GM12878 (cell line): ENCODE measurements at regions not wholly inside any gene's neighbourhood (a gene's known extent, or its start where the extent isn't known, plus 50 kb on each side); places are given as distances from the start of the nearest gene placed in this dataset.

Source experiments
- ATAC-seq: fragments of 200-7000 bp; cut with Tn5 transposase; 3 replicates; pipeline ENCODE4 v1.9.1; 2020; ENCODE audit warnings: mild to moderate bottlenecking, moderate library complexity
- BruUV-seq: library from RNA; stranded (reverse); fragments of 400-500 nt; replicated peaks from 2 replicates; lab custom pipeline; 2021; lab: Mats Ljungman, UMichigan
- CTCF ChIA-PET: fragments of 300-600 bp; sonication (Branson Sonifier 250); formaldehyde crosslinking; extraction: SDS; loops from one replicate; lab custom pipeline; 2021; ENCODE audit warnings: inconsistent platforms; lab: Yijun Ruan, JAX
- POLR2A ChIA-PET: fragments of 350-600 bp; formaldehyde crosslinking; extraction: SDS; loops from one replicate; lab custom pipeline; 2021; ENCODE audit warnings: inconsistent platforms; lab: Charles Lee
- RAD21 ChIA-PET: fragments of 300-600 bp; sonication (Branson Sonifier 250); formaldehyde crosslinking; loops from one replicate; lab custom pipeline; 2023; ENCODE audit warnings: antibody characterized with exemption; ENCODE audit not compliant: unreplicated experiment; lab: Charles Lee
- SMC1A ChIA-PET: fragments of 300-600 bp; sonication (Branson Sonifier 250); formaldehyde crosslinking; loops from one replicate; lab custom pipeline; 2023; ENCODE audit not compliant: unreplicated experiment, uncharacterized antibody; lab: Charles Lee
- DNase-seq: peaks from one replicate; pipeline ENCODE4 v3.0.0-alpha.2; 2011; ENCODE audit warnings: low read depth, low spot score
- FAIRE-seq: peaks from 3 replicates; lab custom pipeline; 2011; peaks lifted over from hg19 to GRCh38; lab: Jason Lieb, UNC
- H2AFZ ChIP-seq: 2 replicates; pipeline ENCODE4 v1.6.0; 2011; ENCODE audit warnings: low read depth, low read length, control low read depth; ENCODE audit not compliant: control insufficient read depth
- H3K27ac ChIP-seq: 2 replicates; pipeline ENCODE4 v1.5.1; 2011; ENCODE audit warnings: control low read depth; ENCODE audit not compliant: control insufficient read depth, insufficient read depth
- H3K27me3 ChIP-seq, 2 experiments: replicated peaks in 1 of 2; 2 replicates each; pipeline versions ENCODE4 v1.6.0 to v1.6.1; 2011; ENCODE audit warnings: low read length in 1 of 2; ENCODE audit not compliant: control insufficient read depth in 2 of 2, insufficient read depth in 2 of 2
- H3K36me3 ChIP-seq, 2 experiments: 2 replicates each; pipeline ENCODE4 v1.5.1; 2011; ENCODE audit warnings: low read length in 1 of 2; ENCODE audit not compliant: control insufficient read depth in 2 of 2, insufficient read depth in 2 of 2
- H3K4me1 ChIP-seq: 2 replicates; pipeline ENCODE4 v1.6.1; 2011; ENCODE audit warnings: mild to moderate bottlenecking, low read length, moderate library complexity, mixed read lengths; ENCODE audit not compliant: control insufficient read depth, insufficient read depth
- H3K4me2 ChIP-seq: 2 replicates; pipeline ENCODE4 v1.6.0; 2011; ENCODE audit warnings: control low read depth; ENCODE audit not compliant: control insufficient read depth, insufficient read depth
- H3K4me3 ChIP-seq: fragments of 200-600 bp; sonication (generic); 2 replicates; pipeline ENCODE4 v1.5.1; 2016
- H3K79me2 ChIP-seq: 2 replicates; pipeline ENCODE4 v1.6.0; 2011; ENCODE audit warnings: low read length; ENCODE audit not compliant: control insufficient read depth, insufficient read depth
- H3K9ac ChIP-seq: 2 replicates; pipeline ENCODE4 v1.8.0; 2011; ENCODE audit warnings: low read length, control low read depth, mixed read lengths; ENCODE audit not compliant: control insufficient read depth, insufficient read depth
- H3K9me3 ChIP-seq: replicated peaks from 3 replicates; pipeline ENCODE4 v1.5.1; 2011; ENCODE audit warnings: mild to moderate bottlenecking, low read length; ENCODE audit not compliant: control insufficient read depth, insufficient read depth
- H4K20me1 ChIP-seq: 2 replicates; pipeline ENCODE4 v1.6.0; 2011; ENCODE audit not compliant: control insufficient read depth, insufficient read depth
- ASH2L ChIP-seq: fragments of 300-600, 200-600 bp; sonication (generic); IDR thresholded peaks from 2 replicates; pipeline ENCODE4 v1.6.1; 2017; ENCODE audit warnings: low read depth, mild to moderate bottlenecking, borderline replicate concordance
- ATF7 ChIP-seq: fragments of 450-650 bp; IDR thresholded peaks from 2 replicates; pipeline ENCODE4 v1.6.1; 2016; ENCODE audit warnings: low read depth, mild to moderate bottlenecking
- BHLHE40 ChIP-seq, 2 experiments: fragments of 450-650 bp in 1 of 2; IDR thresholded peaks; 2 replicates each; pipeline ENCODE4 v1.6.1; 2011 to 2017; ENCODE audit warnings: low read depth in 2 of 2, borderline replicate concordance in 1 of 2, improper control_type of control experiment in 1 of 2, low read length in 1 of 2, mild to moderate bottlenecking in 1 of 2
- EP300 ChIP-seq, 2 experiments: fragments of 150-350 bp in 1 of 2; IDR thresholded peaks; 2 replicates each; pipeline ENCODE4 v1.6.1; 2011 to 2012; ENCODE audit warnings: low read depth in 2 of 2, low read length in 2 of 2, borderline replicate concordance in 1 of 2, improper control_type of control experiment in 1 of 2, inconsistent platforms in 1 of 2; ENCODE audit not compliant: control insufficient read depth in 1 of 2
- ESRRA ChIP-seq: IDR thresholded peaks from 2 replicates; pipeline ENCODE4 v1.6.1; 2012; ENCODE audit warnings: mild to moderate bottlenecking, low read length, improper control_type of control experiment
- LARP7 ChIP-seq: fragments of 450-650 bp; IDR thresholded peaks from 2 replicates; pipeline ENCODE4 v1.6.1; 2017; ENCODE audit warnings: mild to moderate bottlenecking
- NFYB ChIP-seq: IDR thresholded peaks from 2 replicates; pipeline ENCODE4 v1.6.1; 2011; ENCODE audit warnings: low read depth, mild to moderate bottlenecking, low read length, improper control_type of control experiment, moderate library complexity; ENCODE audit not compliant: insufficient read depth
- PRDM15 ChIP-seq: fragments of 450-650 bp; formaldehyde crosslinking; IDR thresholded peaks from 2 replicates; pipeline ENCODE4 v1.4.0; 2020; ENCODE audit warnings: mild to moderate bottlenecking, moderate library complexity
- RB1 ChIP-seq: fragments of 450-650 bp; formaldehyde crosslinking; IDR thresholded peaks from 2 replicates; pipeline ENCODE4 v1.6.1; 2017; ENCODE audit warnings: mild to moderate bottlenecking, borderline replicate concordance
- SMARCA5 ChIP-seq: fragments of 450-650 bp; IDR thresholded peaks from 2 replicates; pipeline ENCODE4 v1.6.1; 2017; ENCODE audit warnings: mild to moderate bottlenecking
- SMC3 ChIP-seq: IDR thresholded peaks from 2 replicates; pipeline ENCODE4 v1.6.1; 2011; ENCODE audit warnings: low read length, improper control_type of control experiment, borderline replicate concordance
- WGBS: methylation state at CpG from one replicate; pipeline ENCODE4 v1.1.6; 2016; ENCODE audit warnings: low lambda C conversion rate; ENCODE audit not compliant: insufficient replicate concordance, insufficient coverage; ENCODE audit errors: missing lambda C conversion rate; 5-methylcytosine and 5-hydroxymethylcytosine counted together
- in situ Hi-C: fragments of 300-500 bp; cut with MboI; formaldehyde crosslinking; loops from 9 replicates; pipeline ENCODE4 v1.14.3; 2018; ENCODE audit warnings: mixed read lengths
- intact Hi-C: fragments of 100-400 bp; cut with micrococcal nuclease; formaldehyde crosslinking; loops from one replicate; pipeline ENCODE4 v1.14.2; 2022; ENCODE audit not compliant: unreplicated experiment

DNA sequence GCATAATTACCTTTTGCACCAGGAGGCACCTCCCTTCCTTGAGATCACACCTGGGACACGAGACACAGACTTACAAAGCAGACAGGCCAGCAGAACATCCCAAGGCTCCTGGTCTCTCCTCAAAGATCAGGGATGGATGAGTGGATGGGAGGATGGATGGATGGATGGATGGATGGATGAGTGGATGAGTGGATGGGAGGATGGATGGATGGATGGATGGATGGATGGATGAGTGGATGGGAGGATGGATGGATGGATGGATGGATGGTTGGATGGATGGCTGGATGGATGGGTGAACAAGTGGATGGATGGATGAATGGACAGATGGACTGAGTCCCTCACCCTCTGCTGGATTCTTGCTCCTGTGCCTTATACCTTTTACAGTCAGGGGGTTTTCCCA is 364.0 kb downstream of the BCOR start:
- TF ChIP-seq ATF7, result no peak
- TF ChIP-seq, all 136 proteins: peak for 0

GRCh38 chrX:39734174-39734776 is 363.5 kb downstream of the BCOR start:
- H3K4me2 ChIP-seq, result no peak overlapping the region
- TF ChIP-seq SMARCA5 (no peak), ESRRA (no peak), BHLHE40 (IDR thresholded peaks at IDR 0.05; ENCODE audit: borderline replicate concordance in 1 of 2, low read depth in 2 of 2, low read length in 1 of 2) (no peak), ASH2L (no peak), RB1 (no peak), SMC3 (no peak), PRDM15 (CRISPR knock-in tag) (no peak), EP300 (IDR thresholded peaks at IDR 0.05; ENCODE audit: borderline replicate concordance in 1 of 2, control insufficient read depth in 1 of 2, low read depth in 2 of 2, low read length in 2 of 2) (no peak), LARP7 (no peak), NFYB (no peak)
- no peaks in the 10 kb centered on the region for H3K9me3 ChIP-seq
- H3K9ac ChIP-seq, result no peak overlapping the region
- H3K4me1 ChIP-seq, result no peaks in the 10 kb centered on the region
- H3K27me3 ChIP-seq, result peaks cover 0 to 1% of the 10 kb centered on the region in 2 experiments; a peak in 1 of 4 replicates
- no peaks in the 10 kb centered on the region; the same call in 1 of the 2 replicates for H4K20me1 ChIP-seq
- 9% methylated on average over 2 of the region's 2 CpGs for WGBS
- FAIRE-seq (no peak), DNase-seq (no peak), ATAC-seq (no peak)
- no peak overlapping the region for H3K4me3 ChIP-seq
- ChIA-PET CTCF (no interaction called here), RAD21 (no interaction called here), POLR2A (no interaction called here), SMC1A (no interaction called here)
- intact Hi-C loops (loop anchor here (10.0 kb wide), 1 partner anchor 731 kb away; no protein-coding TSS in a partner anchor), in situ Hi-C loops (no loop called here)
- no TSS peak for BruUV-seq
- no peaks in the 10 kb centered on the region for H3K79me2 ChIP-seq
- no peaks in the 10 kb centered on the region for H3K36me3 ChIP-seq
- H2AFZ ChIP-seq, result no peak overlapping the region
- H3K27ac ChIP-seq, result no peak overlapping the region

More for the DNA sequence above, 364.0 kb downstream of the BCOR start:
- BruUV-seq, result no TSS peak
- no peaks in the 10 kb centered on the region; the same call in 1 of the 2 replicates for H4K20me1 ChIP-seq
- SMC1A ChIA-PET, result no interaction called here
- 0% methylated on average over 1 of the region's 1 CpG for whole genome bisulfite sequencing
- no peak overlapping the region for H3K4me2 ChIP-seq
- H3K27me3 ChIP-seq, result peaks cover 0 to 1% of the 10 kb centered on the region in 2 experiments; a peak in 1 of 4 replicates
- POLR2A ChIA-PET, result no interaction called here
- H3K9ac ChIP-seq, result no peak overlapping the region
- in situ Hi-C loops, result no loop called here
- H3K27ac ChIP-seq, result no peak overlapping the region
- H3K4me3 ChIP-seq, result no peak overlapping the region
- no peaks in the 10 kb centered on the region for H3K4me1 ChIP-seq
- FAIRE-seq (no peak), DNase-seq (no peak), ATAC-seq (no peak)
- CTCF ChIA-PET, result no interaction called here
- no peaks in the 10 kb centered on the region for H3K79me2 ChIP-seq
- H3K36me3 ChIP-seq, result no peaks in the 10 kb centered on the region
- H2AFZ ChIP-seq, result no peak overlapping the region
- no peaks in the 10 kb centered on the region; the same call in 2 of the 3 replicates for H3K9me3 ChIP-seq
- intact Hi-C loops, result loop anchor here (10.0 kb wide), 1 partner anchor 731 kb away; no protein-coding TSS in a partner anchor
- RAD21 ChIA-PET, result no interaction called here
